Natural killer cell treated with Interleukin-12 subunit alpha and Interleukin-12 subunit beta and Interleukin-15 and Interleukin-18, amount 100 ng/mL, for 72 hours (primary cell): ENCODE measurements at regions not wholly inside any gene's neighbourhood (a gene's known extent, or its start where the extent isn't known, plus 50 kb on each side); places are given as distances from the start of the nearest gene placed in this dataset.

Experiments
- ATAC-seq, 2 donors: fragments of 150-1000 bp; cut with Tn5 transposase in 1 of 2; sonication (Bioruptor Pico), chemical (Tn5 transposase) in 1 of 2; 2 replicates each; pipeline ENCODE4 v1.10.0; 2021
- DNase-seq: peaks from one replicate; pipeline ENCODE4 v3.0.0; 2022; ENCODE audit warnings: low spot score
- H3K27ac Mint-ChIP-seq, 2 donors: 1 replicate in 1 of 2; 2 replicates in 1 of 2; pipeline ENCODE4 v1.8.0; 2022; ENCODE audit warnings: mixed read lengths in 2 of 2, mild to moderate bottlenecking in 1 of 2, moderate library complexity in 1 of 2
- H3K27me3 Mint-ChIP-seq, 2 donors: 1 replicate in 1 of 2; 2 replicates in 1 of 2; pipeline ENCODE4 v1.8.0; 2022; ENCODE audit warnings: mixed read lengths in 2 of 2
- H3K36me3 Mint-ChIP-seq: one replicate; pipeline ENCODE4 v1.8.0; 2022; ENCODE audit warnings: mixed read lengths
- H3K4me1 Mint-ChIP-seq, 2 donors: 1 replicate in 1 of 2; 2 replicates in 1 of 2; pipeline ENCODE4 v1.8.0; 2022; ENCODE audit warnings: low read depth in 2 of 2, mixed read lengths in 2 of 2, mild to moderate bottlenecking in 1 of 2
- H3K4me3 Mint-ChIP-seq: one replicate; pipeline ENCODE4 v1.8.0; 2022; ENCODE audit warnings: mixed read lengths
- H3K9me3 Mint-ChIP-seq: 2 replicates; pipeline ENCODE4 v1.8.0; 2022; ENCODE audit warnings: mixed read lengths

DNA sequence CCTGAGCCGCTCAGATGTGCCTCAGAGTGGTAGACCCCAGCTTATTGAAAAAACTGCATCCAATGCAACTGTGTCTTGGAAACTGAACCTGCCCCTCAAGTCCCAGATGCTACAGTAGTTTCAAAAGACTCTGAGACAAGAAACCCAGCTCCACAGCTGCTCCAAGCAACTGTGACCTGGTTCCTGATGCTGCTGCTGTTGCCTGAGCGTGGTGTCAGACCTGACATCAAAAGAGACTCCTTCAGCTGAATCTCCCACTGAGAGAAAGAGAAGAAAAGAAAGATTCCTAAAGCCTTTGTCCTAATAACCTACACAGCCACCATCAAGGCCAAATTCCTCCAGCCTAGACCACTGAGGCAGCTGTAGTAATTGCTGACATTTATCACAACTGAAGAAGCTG is 630.1 kb downstream of the STIM2 start:
- ATAC-seq (no peak), DNase-seq (no peak)
- no peak overlapping the region for H3K27ac Mint-ChIP-seq
- no peaks in the 10 kb centered on the region for H3K4me1 Mint-ChIP-seq
- H3K27me3 Mint-ChIP-seq = no peaks in the 10 kb centered on the region
- peaks cover 4% of the 10 kb centered on the region for H3K9me3 Mint-ChIP-seq
- no peak overlapping the region for H3K4me3 Mint-ChIP-seq
- H3K36me3 Mint-ChIP-seq = no peaks in the 10 kb centered on the region

DNA sequence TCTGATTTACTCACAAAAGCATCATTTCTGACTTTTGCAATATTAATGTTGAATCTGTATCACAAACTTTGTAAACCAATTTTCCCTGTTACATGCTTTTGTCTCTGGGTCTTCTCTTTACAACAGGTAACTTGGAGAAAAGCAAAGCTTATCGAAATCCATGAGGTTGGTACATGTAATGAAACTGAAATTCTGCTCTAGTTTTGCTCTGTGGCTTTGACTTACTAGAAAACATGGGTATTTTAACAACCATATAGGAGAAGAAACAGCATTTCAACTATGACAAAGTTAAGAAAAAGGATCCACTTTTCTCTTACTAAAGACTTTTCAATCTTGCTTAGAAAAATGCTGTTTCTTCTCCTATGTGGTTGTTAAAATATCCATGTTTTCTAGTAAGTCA is 645.8 kb downstream of the STIM2 start:
- no peak overlapping the region for H3K4me3 Mint-ChIP-seq
- ATAC-seq (no peak), DNase-seq (no peak)
- no peaks in the 10 kb centered on the region for H3K27me3 Mint-ChIP-seq
- peaks cover 12% of the 10 kb centered on the region for H3K9me3 Mint-ChIP-seq
- no peaks in the 10 kb centered on the region for H3K4me1 Mint-ChIP-seq
- peaks cover 4% of the 10 kb centered on the region for H3K36me3 Mint-ChIP-seq
- no peak overlapping the region for H3K27ac Mint-ChIP-seq

DNA sequence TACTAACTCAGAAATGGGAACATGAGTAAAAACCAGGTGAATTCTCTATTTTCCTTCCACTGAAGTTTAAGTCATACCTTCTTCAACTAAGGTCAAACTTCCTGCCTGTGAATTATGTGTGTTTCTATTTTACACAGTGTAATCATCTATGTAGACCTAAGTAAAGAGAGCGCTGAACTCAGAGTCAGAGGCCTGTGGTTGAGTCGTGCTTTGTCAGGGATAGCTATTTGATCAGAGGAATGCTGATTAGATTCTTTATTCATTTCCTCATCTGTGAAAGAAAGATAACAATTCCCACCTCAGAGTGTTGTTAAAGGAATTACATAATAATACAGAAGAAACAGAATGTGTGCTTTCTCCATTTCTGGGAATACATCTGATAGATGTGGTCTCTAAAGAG is 654.1 kb downstream of the STIM2 start:
- no peak overlapping the region for H3K27ac Mint-ChIP-seq
- no peaks in the 10 kb centered on the region for H3K36me3 Mint-ChIP-seq
- DNase-seq (no peak), ATAC-seq (no peak)
- H3K4me3 Mint-ChIP-seq = no peak overlapping the region
- H3K4me1 Mint-ChIP-seq = no peaks in the 10 kb centered on the region
- no peaks in the 10 kb centered on the region for H3K27me3 Mint-ChIP-seq
- peaks cover 7% of the 10 kb centered on the region for H3K9me3 Mint-ChIP-seq

DNA sequence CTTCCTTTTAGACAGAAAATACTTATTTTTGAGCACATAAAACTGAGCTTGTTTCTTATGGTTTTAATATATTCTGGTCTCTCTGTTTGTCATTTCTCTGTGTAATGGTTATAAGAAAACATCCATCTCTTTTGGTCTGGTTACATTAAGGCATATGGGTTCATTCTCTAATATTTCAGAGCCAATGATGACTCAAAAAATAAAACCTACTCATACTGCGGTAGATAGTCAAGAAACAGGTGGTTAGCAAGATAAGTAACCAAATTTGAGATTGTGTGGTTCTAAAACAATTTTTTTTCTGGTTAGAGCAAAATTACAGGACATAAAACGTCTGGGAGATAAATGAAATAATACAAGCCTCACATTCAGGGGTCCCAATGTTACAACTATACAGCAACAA is 654.5 kb downstream of the STIM2 start:
- Mint-ChIP-seq H3K27ac (no peak overlapping the region), H3K36me3 (no peaks in the 10 kb centered on the region), H3K4me3 (no peak overlapping the region), H3K9me3 (peaks cover 7% of the 10 kb centered on the region), H3K27me3 (no peaks in the 10 kb centered on the region), H3K4me1 (no peaks in the 10 kb centered on the region)
- ATAC-seq (no peak), DNase-seq (no peak)

GRCh38 chr4:27518876-27519275 is 658.2 kb downstream of the STIM2 start:
- H3K36me3 Mint-ChIP-seq = no peaks in the 10 kb centered on the region
- DNase-seq = no peak
- no peaks in the 10 kb centered on the region for H3K4me1 Mint-ChIP-seq
- H3K4me3 Mint-ChIP-seq = no peak overlapping the region
- ATAC-seq = no peak
- no peaks in the 10 kb centered on the region for H3K27me3 Mint-ChIP-seq
- no peak overlapping the region for H3K27ac Mint-ChIP-seq
- peaks cover 10% of the 10 kb centered on the region for H3K9me3 Mint-ChIP-seq

DNA sequence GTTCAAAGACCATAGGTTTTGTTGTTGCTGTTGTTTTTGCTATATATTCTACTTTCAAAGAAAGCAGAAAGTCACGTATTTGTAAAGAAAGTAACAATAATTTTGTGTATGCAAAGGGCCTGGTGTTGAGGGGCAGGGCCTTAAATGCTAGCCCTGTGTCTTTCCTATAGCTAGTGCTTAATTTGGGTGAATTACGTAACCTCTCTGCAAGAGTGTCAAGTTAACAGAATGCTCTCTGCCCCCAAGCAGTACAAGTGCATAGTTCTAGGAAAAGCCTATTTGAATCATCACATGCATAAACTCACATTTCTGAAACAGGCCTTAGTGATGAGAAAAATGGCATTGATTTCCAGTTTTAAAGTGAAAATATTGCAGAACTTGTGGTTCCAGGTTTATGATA is 663.6 kb downstream of the STIM2 start:
- Mint-ChIP-seq H3K9me3 (peaks cover 6% of the 10 kb centered on the region), H3K27me3 (no peaks in the 10 kb centered on the region), H3K4me1 (no peaks in the 10 kb centered on the region), H3K4me3 (no peak overlapping the region), H3K27ac (no peak overlapping the region), H3K36me3 (no peaks in the 10 kb centered on the region)
- DNase-seq = no peak
- ATAC-seq = no peak

- Mint-ChIP-seq H3K27me3 (no peaks in the 10 kb centered on the region), H3K36me3 (peaks cover 5% of the 10 kb centered on the region), H3K9me3 (peaks cover 13% of the 10 kb centered on the region), H3K4me1 (no peaks in the 10 kb centered on the region), H3K27ac (no peak overlapping the region), H3K4me3 (no peak overlapping the region)
- DNase-seq (no peak), ATAC-seq (no peak)
Measured at GRCh38 chr4:27534488-27534887, 673.8 kb downstream of the STIM2 start.

- no peaks in the 10 kb centered on the region for H3K36me3 Mint-ChIP-seq
- H3K27me3 Mint-ChIP-seq = no peaks in the 10 kb centered on the region
- no peak for DNase-seq
- ATAC-seq = no peak
- H3K9me3 Mint-ChIP-seq = peaks cover 3% of the 10 kb centered on the region
- no peak overlapping the region for H3K27ac Mint-ChIP-seq
- no peak overlapping the region for H3K4me3 Mint-ChIP-seq
- no peaks in the 10 kb centered on the region for H3K4me1 Mint-ChIP-seq
Measured at GRCh38 chr4:27568236-27568951, 707.8 kb downstream of the STIM2 start.

GRCh38 chr4:27568952-27569319 is 708.3 kb downstream of the STIM2 start:
- Mint-ChIP-seq H3K27ac (no peak overlapping the region), H3K4me1 (no peaks in the 10 kb centered on the region), H3K27me3 (no peaks in the 10 kb centered on the region), H3K9me3 (peaks cover 3% of the 10 kb centered on the region), H3K4me3 (no peak overlapping the region), H3K36me3 (no peaks in the 10 kb centered on the region)
- ATAC-seq (no peak), DNase-seq (no peak)

GRCh38 chr4:27574743-27575142 is 714.1 kb downstream of the STIM2 start:
- ATAC-seq (no peak), DNase-seq (no peak)
- Mint-ChIP-seq H3K27me3 (no peaks in the 10 kb centered on the region), H3K4me1 (no peaks in the 10 kb centered on the region), H3K4me3 (no peak overlapping the region), H3K36me3 (no peaks in the 10 kb centered on the region), H3K27ac (no peak overlapping the region), H3K9me3 (peaks cover 11% of the 10 kb centered on the region)

DNA sequence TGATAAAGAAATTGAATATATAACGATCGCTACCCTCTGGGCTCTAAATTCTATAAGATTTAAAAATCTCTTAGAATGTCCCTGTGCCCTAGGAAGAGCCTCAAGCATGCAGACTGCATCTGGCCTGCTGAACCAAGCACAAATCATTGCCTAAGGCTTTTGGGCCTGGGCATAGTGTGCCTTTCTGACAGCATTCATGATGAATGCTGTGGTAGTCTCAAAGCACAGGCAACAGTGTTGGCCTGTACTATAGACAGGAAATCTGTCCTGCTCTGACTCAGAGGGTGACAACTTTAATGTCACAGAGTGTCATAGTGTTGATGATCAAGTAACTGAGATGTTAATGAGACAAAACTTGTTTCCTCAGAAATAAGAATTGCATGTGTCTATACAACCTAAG is 717.3 kb downstream of the STIM2 start:
- no peak for ATAC-seq
- H3K27ac Mint-ChIP-seq = no peak overlapping the region
- no peak overlapping the region for H3K4me3 Mint-ChIP-seq
- no peaks in the 10 kb centered on the region for H3K4me1 Mint-ChIP-seq
- H3K36me3 Mint-ChIP-seq = no peaks in the 10 kb centered on the region
- H3K27me3 Mint-ChIP-seq = no peaks in the 10 kb centered on the region
- peaks cover 11% of the 10 kb centered on the region for H3K9me3 Mint-ChIP-seq
- no peak for DNase-seq

GRCh38 chr4:27592738-27593137 is 732.1 kb downstream of the STIM2 start:
- ATAC-seq (no peak), DNase-seq (no peak)
- H3K4me3 Mint-ChIP-seq = no peak overlapping the region
- H3K27ac Mint-ChIP-seq = no peak overlapping the region
- no peaks in the 10 kb centered on the region for H3K36me3 Mint-ChIP-seq
- H3K4me1 Mint-ChIP-seq = no peaks in the 10 kb centered on the region
- peaks cover 7% of the 10 kb centered on the region for H3K9me3 Mint-ChIP-seq
- no peaks in the 10 kb centered on the region for H3K27me3 Mint-ChIP-seq

GRCh38 chr4:27594922-27595321 is 734.3 kb downstream of the STIM2 start:
- H3K9me3 Mint-ChIP-seq = peaks cover 7% of the 10 kb centered on the region
- no peak overlapping the region for H3K27ac Mint-ChIP-seq
- no peaks in the 10 kb centered on the region for H3K27me3 Mint-ChIP-seq
- no peaks in the 10 kb centered on the region for H3K36me3 Mint-ChIP-seq
- DNase-seq (no peak), ATAC-seq (no peak)
- no peaks in the 10 kb centered on the region for H3K4me1 Mint-ChIP-seq
- H3K4me3 Mint-ChIP-seq = no peak overlapping the region

- H3K27me3 Mint-ChIP-seq = no peaks in the 10 kb centered on the region
- no peak for ATAC-seq
- peaks cover 7% of the 10 kb centered on the region for H3K9me3 Mint-ChIP-seq
- no peak overlapping the region for H3K4me3 Mint-ChIP-seq
- no peaks in the 10 kb centered on the region for H3K36me3 Mint-ChIP-seq
- no peaks in the 10 kb centered on the region for H3K4me1 Mint-ChIP-seq
- no peak overlapping the region for H3K27ac Mint-ChIP-seq
- no peak for DNase-seq
Measured at GRCh38 chr4:27595571-27596360, 735.1 kb downstream of the STIM2 start.
